ENCODE measurements at regions not wholly inside any gene's neighbourhood (a gene's known extent, or its start where the extent isn't known, plus 50 kb on each side); places are given as distances from the start of the nearest gene placed in this dataset.

DNA sequence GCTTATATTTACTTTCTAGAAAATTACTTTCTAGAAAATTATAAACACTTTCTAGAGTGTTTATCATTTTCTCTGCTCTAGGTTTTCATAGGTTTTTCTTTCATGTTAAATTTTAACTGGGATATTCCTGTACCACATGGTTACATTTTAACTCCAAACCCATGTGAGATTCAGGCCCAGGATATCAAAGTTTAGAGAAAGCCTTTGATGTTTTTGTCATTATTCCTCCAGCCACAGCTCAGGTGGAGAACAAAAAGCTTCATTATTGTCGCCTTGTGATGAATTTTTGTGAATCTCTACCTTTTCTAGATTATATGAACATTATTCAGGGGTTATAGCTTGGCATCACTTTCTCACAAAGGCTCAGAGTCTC lies 816.0 kb downstream of the SQOR start:
- DNase-seq: no peak

GRCh38 chr15:46452297-46452820 lies 817.5 kb downstream of the SQOR start:
- no peak for DNase-seq

GRCh38 chr15:46456456-46456855 lies 821.6 kb downstream of the SQOR start:
- no peak for DNase-seq

- DNase-seq: no peak
Measured at GRCh38 chr15:46460431-46461094, 825.7 kb downstream of the SQOR start.

DNA sequence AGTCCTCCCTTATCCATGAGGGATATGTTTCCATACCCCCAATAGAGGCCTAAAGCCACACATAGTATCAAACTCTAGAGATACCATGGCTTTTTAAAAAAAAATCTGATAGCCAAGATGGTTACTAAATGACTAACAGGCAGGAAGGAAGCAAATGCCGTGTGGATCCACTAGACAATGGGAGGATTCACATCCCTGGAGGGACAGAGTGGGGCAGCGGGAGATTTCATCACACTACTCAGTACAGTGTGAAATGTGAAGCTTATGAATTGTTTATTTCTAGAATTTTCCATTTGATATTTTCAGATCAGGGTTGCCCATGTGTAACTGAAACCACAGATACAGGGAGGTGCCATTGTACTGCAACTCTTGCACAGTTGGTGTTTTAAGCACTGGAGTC lies 826.6 kb downstream of the SQOR start:
- DNase-seq: no peak

DNA sequence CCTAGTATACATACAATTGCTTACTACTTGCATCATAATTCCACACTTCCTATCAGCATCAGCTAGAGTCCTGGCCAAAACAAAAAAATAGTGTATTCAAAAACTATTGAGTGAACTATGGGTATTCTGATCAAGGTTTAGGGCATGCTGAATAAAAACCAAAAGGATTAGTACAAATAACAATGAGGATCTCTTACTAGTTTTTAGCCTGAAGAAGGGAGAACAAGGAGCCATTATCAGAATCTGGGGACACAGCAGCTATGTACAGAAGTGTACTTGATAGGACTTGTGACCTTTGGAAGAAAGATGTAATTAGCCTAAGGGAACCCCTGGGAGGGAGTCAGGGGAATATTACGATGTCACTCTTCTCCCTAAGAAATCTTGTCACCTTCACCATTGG lies 832.2 kb downstream of the SQOR start:
- DNase-seq: no peak

DNA sequence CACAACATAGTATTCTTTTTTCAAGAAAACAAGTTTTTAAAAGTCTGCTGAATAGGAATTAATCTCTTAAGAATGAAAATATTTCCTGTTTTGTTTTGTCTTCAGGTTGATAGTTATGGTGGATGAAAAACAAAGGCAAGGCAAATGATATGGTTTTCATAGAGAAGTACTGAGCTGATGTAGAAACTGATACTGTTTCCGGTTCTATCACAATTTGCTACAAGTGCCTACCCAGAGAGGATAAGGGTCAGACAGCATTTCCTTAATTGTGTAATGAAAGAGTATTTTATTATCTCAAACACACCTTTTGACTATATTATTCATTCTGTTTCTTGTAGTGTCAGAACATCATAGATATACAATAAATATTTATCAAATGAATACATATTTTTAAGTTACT lies 836.3 kb downstream of the SQOR start:
- no peak for DNase-seq

DNA sequence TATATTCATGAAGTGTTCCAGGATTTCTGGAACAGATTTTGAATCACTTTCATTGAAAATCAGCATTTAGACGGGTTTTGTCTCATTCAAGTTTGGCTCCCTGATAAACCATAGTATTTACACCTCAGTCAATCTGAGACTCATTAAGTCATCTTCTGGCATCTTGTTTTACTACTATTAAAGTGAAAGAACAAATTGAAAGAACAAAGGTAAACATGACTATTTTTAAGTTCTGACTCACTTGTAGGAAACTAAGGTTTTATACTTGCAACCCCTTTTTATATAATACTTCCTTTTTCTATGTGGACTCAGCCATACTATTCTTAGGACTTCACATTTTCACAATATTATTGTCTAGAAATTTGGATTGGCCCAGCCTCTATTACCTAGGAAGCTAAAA lies 854.4 kb downstream of the SQOR start:
- DNase-seq: no peak

DNA sequence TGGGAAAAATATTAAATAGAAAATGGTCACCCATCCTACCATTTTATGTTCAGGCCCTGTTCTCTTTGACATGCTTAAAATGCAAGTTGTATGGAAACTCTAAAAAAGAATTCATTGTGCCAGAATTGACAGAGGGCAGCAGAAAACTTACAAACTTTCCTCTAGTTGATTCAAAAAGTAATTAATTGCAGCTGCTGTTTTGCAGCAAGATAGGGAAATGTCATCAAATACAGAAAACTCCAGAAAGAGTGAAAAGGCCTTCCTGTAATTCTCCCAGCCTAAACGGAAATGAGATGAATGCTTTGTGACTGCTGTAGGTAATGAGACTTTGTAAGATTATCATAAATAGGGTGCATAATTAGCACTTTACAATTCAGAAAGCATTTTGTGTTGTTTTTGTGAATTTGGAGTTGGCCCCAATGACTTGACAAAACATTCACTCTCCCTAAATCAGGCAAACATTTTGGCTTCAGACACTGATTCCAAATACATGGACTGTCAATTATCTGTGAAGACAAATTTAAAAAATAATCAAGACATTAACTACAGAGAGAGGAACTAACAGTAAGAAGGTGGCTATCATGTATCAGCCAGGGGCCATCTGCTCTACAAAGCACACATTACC lies 861.8 kb downstream of the SQOR start:
- no peak for DNase-seq

- DNase-seq: no peak
Measured at GRCh38 chr15:46502667-46503066, 867.8 kb downstream of the SQOR start.

DNA sequence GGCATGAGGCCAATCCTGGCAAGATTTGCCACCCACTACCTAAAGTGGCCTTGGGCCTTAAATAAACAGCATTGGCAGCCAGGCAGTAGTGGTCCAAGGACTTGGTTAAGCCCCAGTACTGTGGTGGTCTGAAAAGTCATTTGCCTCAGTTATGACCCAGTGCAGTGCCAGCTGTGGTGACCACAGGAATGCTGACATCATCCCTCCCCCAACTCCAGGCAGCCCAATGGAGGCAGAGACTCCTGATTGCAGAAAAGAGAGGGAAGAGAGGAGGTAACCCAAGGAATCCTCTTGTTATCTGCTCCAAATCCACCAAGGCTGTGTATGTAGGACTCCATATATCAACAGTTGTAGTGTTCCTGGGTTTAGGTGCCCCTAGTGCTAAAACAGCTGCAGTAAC lies 883.6 kb downstream of the SQOR start:
- DNase-seq: no peak

- DNase-seq: no peak
Measured at GRCh38 chr15:46523701-46524100, 888.9 kb downstream of the SQOR start.

DNA sequence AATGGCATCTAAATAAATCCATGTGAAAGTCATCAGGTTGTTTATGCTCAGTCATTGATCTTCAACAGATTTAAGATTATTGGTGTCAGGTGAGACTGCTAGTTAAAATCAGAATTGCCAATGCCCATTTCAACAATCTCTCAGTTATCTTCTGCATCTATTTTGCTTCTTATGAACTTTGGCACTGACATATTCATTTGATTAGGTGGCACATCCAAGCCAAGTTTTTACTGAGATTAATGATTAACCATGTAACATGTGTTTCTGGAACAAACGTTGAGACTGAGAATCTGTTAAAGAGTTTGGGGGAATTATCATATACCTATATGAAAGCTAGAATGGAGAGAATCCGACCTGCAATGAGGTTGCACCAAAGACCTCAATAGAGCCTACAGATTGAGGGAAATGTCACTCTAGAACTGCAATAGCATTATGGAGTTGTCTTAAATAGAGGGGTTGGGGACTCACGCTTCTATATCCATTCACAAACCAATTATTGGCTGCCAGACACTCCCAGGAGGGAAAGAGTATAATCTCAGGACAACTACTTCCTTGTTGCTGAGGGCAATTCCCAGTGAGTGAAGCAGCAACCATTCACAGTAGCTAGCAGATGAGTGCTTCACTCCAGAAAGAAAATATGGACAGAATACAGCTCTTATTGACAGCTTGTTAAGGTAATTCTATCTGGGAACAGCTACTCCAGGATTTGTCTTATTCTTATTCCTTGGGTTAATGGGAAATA lies 891.3 kb downstream of the SQOR start:
- no peak for DNase-seq

DNA sequence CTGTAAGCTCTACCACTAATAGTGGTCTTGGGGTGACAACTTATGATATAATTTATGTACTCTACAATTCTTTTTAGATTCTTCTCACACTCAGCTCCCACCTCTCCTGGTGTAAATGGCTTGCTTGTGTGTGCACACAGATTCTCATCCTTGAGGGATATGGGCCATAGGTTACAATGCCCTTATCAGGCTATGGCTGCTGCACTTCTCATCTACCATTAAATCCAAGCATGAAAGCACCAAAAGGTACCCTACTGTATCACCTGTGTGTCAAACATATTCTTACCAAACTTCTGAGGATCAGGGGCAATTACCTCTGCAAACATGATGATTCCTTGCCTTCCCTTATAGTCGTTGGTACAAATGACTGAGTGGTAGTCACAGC lies 891.9 kb downstream of the SQOR start:
- no peak for DNase-seq

- no peak for DNase-seq
Measured at GRCh38 chr15:46543626-46544025, 908.8 kb downstream of the SQOR start.

GRCh38 chr15:46548989-46549388 lies 914.2 kb downstream of the SQOR start:
- DNase-seq: no peak

- no peak for DNase-seq
Measured at GRCh38 chr15:46552316-46552715, 917.5 kb downstream of the SQOR start.

DNA sequence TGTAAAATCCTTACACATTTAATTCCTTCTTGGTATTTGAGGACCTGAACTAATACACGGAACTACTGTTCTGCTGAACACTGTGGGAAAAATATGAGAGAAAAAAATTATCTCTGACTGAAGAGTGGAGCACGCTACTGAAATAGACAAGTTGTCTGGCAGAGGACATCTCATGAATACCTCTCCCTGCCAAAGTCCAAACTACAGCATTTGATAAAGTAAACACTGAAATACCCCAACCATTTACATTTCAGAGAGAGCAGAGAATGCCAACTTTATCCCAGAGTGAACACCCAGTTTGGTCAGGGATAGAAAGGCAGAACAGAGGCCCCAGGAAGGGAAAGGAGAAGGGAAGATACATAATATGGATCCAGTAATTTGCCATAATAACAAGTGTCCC lies 920.7 kb downstream of the SQOR start:
- DNase-seq: no peak

- DNase-seq: no peak
Measured at GRCh38 chr15:46556010-46556409, 921.2 kb downstream of the SQOR start.

DNA sequence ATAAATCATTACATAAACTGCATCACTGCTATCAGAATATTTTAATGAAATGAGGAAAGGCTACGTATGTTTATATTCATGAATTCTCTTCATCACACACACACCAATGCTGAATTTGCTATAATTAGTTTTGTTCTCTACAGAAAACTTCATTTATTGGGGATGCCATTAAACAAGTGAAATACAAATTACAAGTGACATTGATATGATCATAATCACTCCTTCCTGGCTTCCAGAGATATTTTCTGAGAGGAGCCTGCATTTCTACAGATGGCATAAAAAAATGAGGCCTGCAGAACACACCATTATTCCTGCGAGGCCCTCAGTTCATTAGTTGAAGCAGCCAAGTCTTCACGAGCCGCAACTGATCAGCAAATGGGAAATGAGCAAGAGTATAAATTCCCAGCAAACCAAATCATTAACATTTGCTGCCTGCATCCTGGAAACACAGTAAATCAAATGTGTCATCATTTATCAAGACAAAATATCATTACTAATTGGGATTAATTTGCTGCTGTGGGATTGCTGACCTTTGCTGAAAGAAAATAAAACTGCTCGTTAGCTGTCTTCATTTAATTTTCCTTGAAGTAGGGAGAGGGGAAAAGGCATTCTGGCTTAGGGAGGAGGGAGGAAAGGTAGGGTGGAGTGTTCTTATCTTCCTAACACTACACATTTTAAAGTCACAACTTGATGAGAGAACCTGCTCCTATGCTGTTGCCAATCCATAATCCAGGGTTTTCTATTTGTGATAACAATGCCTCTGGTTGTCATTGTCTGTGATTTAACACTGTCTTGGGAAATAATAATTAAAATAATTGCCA lies 921.9 kb downstream of the SQOR start:
- no peak for DNase-seq

DNA sequence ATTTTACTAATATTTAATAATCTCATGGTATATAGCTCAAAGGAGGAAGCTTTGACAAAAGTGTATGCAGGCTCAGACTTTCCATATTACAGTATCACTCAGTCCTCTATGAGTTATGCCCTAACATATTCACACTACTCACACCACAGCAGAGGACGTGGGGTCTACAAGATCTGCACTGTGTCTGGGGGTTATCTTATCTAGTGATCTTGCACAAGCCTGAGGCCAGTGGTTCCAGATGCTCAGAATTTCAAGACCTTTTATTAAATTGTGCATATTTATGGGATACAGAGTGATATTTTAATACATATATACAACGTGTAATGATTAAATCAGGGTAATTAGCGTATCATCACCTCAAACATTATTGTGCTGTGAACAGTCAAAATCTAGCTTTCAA lies 933.1 kb downstream of the SQOR start:
- no peak for DNase-seq

- no peak for DNase-seq
Measured at GRCh38 chr15:46569781-46570180, 935.0 kb downstream of the SQOR start.

- DNase-seq: no peak
Measured at GRCh38 chr15:46576646-46577395, 942.0 kb downstream of the SQOR start.
